A549 (cell line): ENCODE measurements at regions not wholly inside any gene's neighbourhood (a gene's known extent, or its start where the extent isn't known, plus 50 kb on each side); places are given as distances from the start of the nearest gene placed in this dataset.

Experiments
- ATAC-seq, 2 experiments: fragments of 200-7000 bp in 1 of 2; fragments of >200 bp in 1 of 2; cut with Nextera tagmentation in 1 of 2; cut with Tn5 transposase in 1 of 2; 3 replicates each; pipeline versions ENCODE4 v1.8.0 to v1.9.1; 2018 to 2020; ENCODE audit warnings: mild to moderate bottlenecking in 1 of 2, moderate library complexity in 1 of 2
- CTCF ChIA-PET: fragments of 300-600 bp; sonication (Branson Sonifier 250); formaldehyde crosslinking; extraction: SDS; loops from one replicate; lab custom pipeline; 2021; ENCODE audit warnings: antibody characterized with exemption, inconsistent platforms; lab: Yijun Ruan, JAX
- POLR2A ChIA-PET: fragments of 350-600 bp; formaldehyde crosslinking; extraction: SDS; loops from one replicate; lab custom pipeline; 2021; ENCODE audit warnings: antibody characterized with exemption, inconsistent platforms; lab: Yijun Ruan, JAX
- DNase-seq, 2 experiments: peaks; one replicate each; pipeline versions ENCODE4 v3.0.0 to v3.0.0-alpha.2; 2011 to 2016; ENCODE audit warnings: low read depth in 1 of 2, low spot score in 1 of 2
- FAIRE-seq: peaks from 2 replicates; lab custom pipeline; 2011; peaks lifted over from hg19 to GRCh38; lab: Jason Lieb, UNC
- H3K27ac ChIP-seq, 2 experiments: fragments of >200 bp; sonication (Bioruptor Twin); formaldehyde crosslinking; 3 replicates each; pipeline ENCODE4 v1.5.1; 2016 to 2017
- H3K4me1 ChIP-seq: fragments of >200 bp; sonication (Bioruptor Twin); formaldehyde crosslinking; 3 replicates; pipeline ENCODE4 v1.6.1; 2016
- H3K4me2 ChIP-seq: fragments of >200 bp; sonication (Bioruptor Twin); formaldehyde crosslinking; 3 replicates; pipeline ENCODE4 v1.6.1; 2016
- H3K4me3 ChIP-seq: fragments of >200 bp; sonication (Bioruptor Twin); formaldehyde crosslinking; 3 replicates; pipeline ENCODE4 v1.5.1; 2016
- H3K9me3 ChIP-seq: fragments of >200 bp; sonication (Bioruptor Twin); formaldehyde crosslinking; 3 replicates; pipeline ENCODE4 v1.6.1; 2016
- BHLHE40 ChIP-seq: IDR thresholded peaks from 2 replicates; pipeline ENCODE4 v1.6.1; 2012; ENCODE audit warnings: low read depth, low read length, inconsistent platforms
- CBX8 ChIP-seq: fragments of 200-600 bp; sonication (generic); IDR thresholded peaks from 2 replicates; pipeline ENCODE4 v1.6.1; 2016
- CHD4 ChIP-seq: fragments of 200-600 bp; sonication (generic); IDR thresholded peaks from 2 replicates; pipeline ENCODE4 v1.6.1; 2016; ENCODE audit warnings: antibody characterized with exemption, mild to moderate bottlenecking, borderline replicate concordance
- EHF ChIP-seq: fragments of 250-450 bp; sonication (Bioruptor Pico); IDR thresholded peaks from 2 replicates; pipeline ENCODE4 v1.5.0; 2020; ENCODE audit warnings: mild to moderate bottlenecking
- HDAC2 ChIP-seq: fragments of 200-600 bp; sonication (generic); IDR thresholded peaks from 2 replicates; pipeline ENCODE4 v1.6.1; 2016
- HEYL ChIP-seq: fragments of 250-450 bp; sonication (Bioruptor Pico); IDR thresholded peaks from 2 replicates; pipeline ENCODE4 v1.8.0; 2021; ENCODE audit warnings: mild to moderate bottlenecking, moderate library complexity
- HOXA7 ChIP-seq: fragments of 250-450 bp; sonication (Bioruptor Pico); IDR thresholded peaks from 2 replicates; pipeline ENCODE4 v1.5.0; 2020; ENCODE audit warnings: mild to moderate bottlenecking, moderate library complexity
- HOXB5 ChIP-seq: fragments of 250-450 bp; sonication (Bioruptor Pico); IDR thresholded peaks from 2 replicates; pipeline ENCODE4 v1.5.0; 2020; ENCODE audit warnings: mild to moderate bottlenecking, moderate library complexity
- JUNB ChIP-seq: fragments of >200 bp; sonication (Bioruptor Twin); formaldehyde crosslinking; IDR thresholded peaks from 2 replicates; pipeline ENCODE4 v1.6.1; 2016
- KDM5A ChIP-seq: fragments of 200-600 bp; sonication (generic); IDR thresholded peaks from 2 replicates; pipeline ENCODE4 v1.6.1; 2016; ENCODE audit warnings: antibody characterized with exemption, mild to moderate bottlenecking
- MAZ ChIP-seq: fragments of 150-350 bp; IDR thresholded peaks from 2 replicates; pipeline ENCODE4 v1.6.1; 2014; ENCODE audit warnings: antibody characterized with exemption, low read depth, low read length, borderline replicate concordance
- NFE2L2 ChIP-seq: fragments of 150-350 bp; conservative IDR thresholded peaks from 2 replicates; pipeline ENCODE4 v1.6.1; 2014; ENCODE audit warnings: low read length
- NR3C1 ChIP-seq: fragments of >200 bp; sonication (Bioruptor Twin); formaldehyde crosslinking; IDR thresholded peaks from 3 replicates; pipeline ENCODE4 v1.6.1; 2017
- RARB ChIP-seq: fragments of 250-450 bp; sonication (Bioruptor Pico); IDR thresholded peaks from 2 replicates; pipeline ENCODE4 v1.8.0; 2021; ENCODE audit warnings: mild to moderate bottlenecking, moderate library complexity
- RCOR1 ChIP-seq: fragments of 150-350 bp; IDR thresholded peaks from 2 replicates; pipeline ENCODE4 v1.6.1; 2014; ENCODE audit warnings: antibody characterized with exemption, low read length, low read depth
- RFX5 ChIP-seq: fragments of 450-650 bp; IDR thresholded peaks from 2 replicates; pipeline ENCODE4 v1.7.1; 2014; ENCODE audit warnings: antibody characterized with exemption, mild to moderate bottlenecking, moderate library complexity
- SMC3 ChIP-seq: fragments of >200 bp; sonication (Bioruptor Twin); formaldehyde crosslinking; IDR thresholded peaks from 3 replicates; pipeline ENCODE4 v1.6.1; 2018; ENCODE audit warnings: inconsistent platforms
- SREBF2 ChIP-seq: fragments of 450-650 bp; IDR thresholded peaks from 2 replicates; pipeline ENCODE4 v1.6.1; 2014; ENCODE audit warnings: mild to moderate bottlenecking, moderate library complexity
- TFCP2L1 ChIP-seq: fragments of 250-450 bp; sonication (Bioruptor Pico); IDR thresholded peaks from 2 replicates; pipeline ENCODE4 v1.5.0; 2021; ENCODE audit warnings: mild to moderate bottlenecking
- TP53 ChIP-seq: fragments of 250-450 bp; sonication (Bioruptor Pico); IDR thresholded peaks from 2 replicates; pipeline ENCODE4 v1.5.0; 2021; ENCODE audit warnings: mild to moderate bottlenecking, moderate library complexity
- ZFP36 ChIP-seq: fragments of 450-650 bp; IDR thresholded peaks from 2 replicates; pipeline ENCODE4 v1.6.1; 2014; ENCODE audit warnings: borderline replicate concordance; ENCODE audit not compliant: partially characterized antibody
- ZNF302 ChIP-seq: fragments of 250-450 bp; sonication (Bioruptor Pico); IDR thresholded peaks from 2 replicates; pipeline ENCODE4 v1.9.0; 2021; ENCODE audit warnings: inconsistent platforms, mild to moderate bottlenecking, moderate library complexity
- ZSCAN20 ChIP-seq: fragments of 250-450 bp; sonication (Bioruptor Pico); IDR thresholded peaks from 2 replicates; pipeline ENCODE4 v1.8.0; 2022; ENCODE audit warnings: mild to moderate bottlenecking, moderate library complexity
- WGBS: methylation state at CpG from one replicate; pipeline ENCODE4 v1.1.6; 2017; ENCODE audit errors: missing lambda C conversion rate; 5-methylcytosine and 5-hydroxymethylcytosine counted together
- TF ChIP-seq, protein P1 (sequence below): fragments of >200 bp; sonication (Bioruptor Twin); formaldehyde crosslinking; IDR thresholded peaks from 3 replicates; pipeline ENCODE4 v1.5.1; 2016
- TF ChIP-seq, protein P2 (sequence below): IDR thresholded peaks from 2 replicates; pipeline ENCODE4 v1.6.1; 2012
- TF ChIP-seq, protein P3 (sequence below): IDR thresholded peaks from 2 replicates; pipeline ENCODE4 v1.6.1; 2012; ENCODE audit warnings: low read depth, borderline replicate concordance

DNA sequence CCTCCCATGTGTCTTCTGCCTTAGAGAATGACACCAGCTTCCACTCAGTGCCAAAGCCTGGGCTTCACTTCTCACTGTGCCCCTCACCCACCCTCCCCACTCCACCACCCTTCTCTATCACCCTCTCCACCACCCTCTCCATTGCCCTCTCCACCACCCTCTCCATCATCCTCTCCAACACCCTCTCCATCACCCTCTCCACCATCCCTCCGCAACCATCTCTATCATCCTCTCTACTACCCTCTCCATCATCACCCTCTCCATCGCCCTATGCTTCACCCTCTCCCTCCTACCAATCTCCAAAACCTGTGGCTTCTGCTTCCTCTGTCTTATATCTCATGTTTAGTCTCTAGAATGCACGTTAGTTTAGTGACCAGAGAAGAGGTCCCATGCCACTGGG, 91.0 kb upstream of the TMEM72 start:
- Histone ChIP-seq H3K9me3 (no peaks in the 10 kb centered on the region), H3K27ac (no peak overlapping the region), H3K4me1 (no peaks in the 10 kb centered on the region), H3K4me2 (no peak overlapping the region), H3K4me3 (no peak overlapping the region)
- CTCF ChIA-PET, result no interaction called here
- FAIRE-seq, result no peak
- no peak for DNase-seq
- no peak for ATAC-seq
- POLR2A ChIA-PET, result no interaction called here
- TF ChIP-seq RARB (CRISPR knock-in tag) (no peak), NR3C1 (no peak), MAZ (no peak), BHLHE40 (no peak), CBX8 (no peak), HEYL (CRISPR knock-in tag) (no peak), RFX5 (no peak), JUNB (no peak), ZNF302 (CRISPR knock-in tag) (no peak), HOXB5 (CRISPR knock-in tag) (no peak), ZSCAN20 (CRISPR knock-in tag) (no peak), SREBF2 (no peak), HOXA7 (no peak), HDAC2 (no peak), SMC3 (no peak), KDM5A (no peak)
- TF ChIP-seq, protein P1, sequence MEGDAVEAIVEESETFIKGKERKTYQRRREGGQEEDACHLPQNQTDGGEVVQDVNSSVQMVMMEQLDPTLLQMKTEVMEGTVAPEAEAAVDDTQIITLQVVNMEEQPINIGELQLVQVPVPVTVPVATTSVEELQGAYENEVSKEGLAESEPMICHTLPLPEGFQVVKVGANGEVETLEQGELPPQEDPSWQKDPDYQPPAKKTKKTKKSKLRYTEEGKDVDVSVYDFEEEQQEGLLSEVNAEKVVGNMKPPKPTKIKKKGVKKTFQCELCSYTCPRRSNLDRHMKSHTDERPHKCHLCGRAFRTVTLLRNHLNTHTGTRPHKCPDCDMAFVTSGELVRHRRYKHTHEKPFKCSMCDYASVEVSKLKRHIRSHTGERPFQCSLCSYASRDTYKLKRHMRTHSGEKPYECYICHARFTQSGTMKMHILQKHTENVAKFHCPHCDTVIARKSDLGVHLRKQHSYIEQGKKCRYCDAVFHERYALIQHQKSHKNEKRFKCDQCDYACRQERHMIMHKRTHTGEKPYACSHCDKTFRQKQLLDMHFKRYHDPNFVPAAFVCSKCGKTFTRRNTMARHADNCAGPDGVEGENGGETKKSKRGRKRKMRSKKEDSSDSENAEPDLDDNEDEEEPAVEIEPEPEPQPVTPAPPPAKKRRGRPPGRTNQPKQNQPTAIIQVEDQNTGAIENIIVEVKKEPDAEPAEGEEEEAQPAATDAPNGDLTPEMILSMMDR, result no peak
- TF ChIP-seq, protein P2, sequence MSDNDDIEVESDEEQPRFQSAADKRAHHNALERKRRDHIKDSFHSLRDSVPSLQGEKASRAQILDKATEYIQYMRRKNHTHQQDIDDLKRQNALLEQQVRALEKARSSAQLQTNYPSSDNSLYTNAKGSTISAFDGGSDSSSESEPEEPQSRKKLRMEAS, result no peak
- WGBS, result 27% methylated on average over 3 of the region's 3 CpGs

DNA sequence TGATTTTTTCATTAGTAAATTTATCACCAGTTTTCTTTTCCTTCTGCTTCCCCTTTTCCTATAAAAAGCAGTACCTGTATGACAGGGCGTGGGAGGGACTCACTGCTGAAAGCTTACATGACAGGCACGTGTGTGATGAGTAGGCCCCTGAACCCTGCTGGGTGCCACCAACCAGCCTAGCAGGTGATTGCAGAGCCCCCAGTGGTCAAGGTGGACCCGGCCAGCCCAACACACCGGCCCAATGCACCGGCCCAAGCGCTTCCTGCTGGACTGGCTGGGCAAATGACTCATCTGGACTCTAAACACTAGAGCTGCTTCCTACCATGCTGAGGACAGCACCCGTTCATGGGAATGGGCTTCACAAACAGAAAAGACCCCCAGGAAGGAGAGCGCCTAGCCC, 89.8 kb upstream of the TMEM72 start:
- no peak overlapping the region for H3K4me3 ChIP-seq
- H3K9me3 ChIP-seq, result no peaks in the 10 kb centered on the region
- ATAC-seq, result no peak
- FAIRE-seq, result no peak
- WGBS, result 35% methylated on average over 5 of the region's 8 CpGs
- no peaks in the 10 kb centered on the region for H3K4me1 ChIP-seq
- TF ChIP-seq RCOR1, result no peak
- no peak for TF ChIP-seq ZSCAN20 (CRISPR knock-in tag)
- TF ChIP-seq, protein P3, sequence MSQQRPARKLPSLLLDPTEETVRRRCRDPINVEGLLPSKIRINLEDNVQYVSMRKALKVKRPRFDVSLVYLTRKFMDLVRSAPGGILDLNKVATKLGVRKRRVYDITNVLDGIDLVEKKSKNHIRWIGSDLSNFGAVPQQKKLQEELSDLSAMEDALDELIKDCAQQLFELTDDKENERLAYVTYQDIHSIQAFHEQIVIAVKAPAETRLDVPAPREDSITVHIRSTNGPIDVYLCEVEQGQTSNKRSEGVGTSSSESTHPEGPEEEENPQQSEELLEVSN, result no peak
- no peak for TF ChIP-seq CHD4
- no peak for TF ChIP-seq RFX5
- no peak for TF ChIP-seq HOXA7
- no peak for TF ChIP-seq TP53
- TF ChIP-seq ZFP36, result no peak
- no peak for TF ChIP-seq BHLHE40
- no peak for TF ChIP-seq HEYL (CRISPR knock-in tag)
- TF ChIP-seq, protein P2, result no peak
- TF ChIP-seq NFE2L2, result no peak
- TF ChIP-seq EHF (CRISPR knock-in tag), result no peak
- TF ChIP-seq TFCP2L1, result no peak
- TF ChIP-seq, all 56 proteins: peak for 0
- no peak overlapping the region for H3K4me2 ChIP-seq
- DNase-seq, result no peak
- H3K27ac ChIP-seq, result no peak overlapping the region
- POLR2A ChIA-PET, result no interaction called here
- CTCF ChIA-PET, result interaction anchor here (1.0 to 1.4 kb wide), 2 partner anchors 18 to 43 kb away, joined by 3 to 4 read pairs; no protein-coding TSS in a partner anchor
